Fibroblast of skin of right biceps (primary cell): ENCODE measurements at regions not wholly inside any gene's neighbourhood (a gene's known extent, or its start where the extent isn't known, plus 50 kb on each side); places are given as distances from the start of the nearest gene placed in this dataset.

Source experiments
- DNase-seq: peaks from one replicate; pipeline ENCODE4 v3.0.0-alpha.2; 2013

DNA sequence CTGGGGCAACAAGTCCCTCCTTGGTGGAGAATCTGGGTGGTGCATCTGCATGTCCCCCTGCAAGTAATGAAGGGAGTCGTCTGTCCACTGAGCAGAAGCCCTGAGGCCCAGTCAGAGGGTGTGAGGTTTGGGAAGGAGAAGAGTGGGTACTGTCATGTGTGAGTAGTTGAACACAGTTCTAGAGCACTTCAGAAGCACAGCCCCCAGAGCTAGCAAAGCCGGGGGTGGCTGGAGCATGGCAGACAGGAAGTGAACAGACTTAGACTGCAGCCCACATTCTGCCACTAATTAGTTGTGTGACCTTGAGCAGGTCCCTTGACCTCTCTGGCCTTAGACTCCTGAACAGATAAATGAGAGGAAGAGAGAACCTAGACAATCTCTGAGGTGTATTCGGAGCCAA lies 207.6 kb downstream of the UACA start:
- no peak for DNase-seq

DNA sequence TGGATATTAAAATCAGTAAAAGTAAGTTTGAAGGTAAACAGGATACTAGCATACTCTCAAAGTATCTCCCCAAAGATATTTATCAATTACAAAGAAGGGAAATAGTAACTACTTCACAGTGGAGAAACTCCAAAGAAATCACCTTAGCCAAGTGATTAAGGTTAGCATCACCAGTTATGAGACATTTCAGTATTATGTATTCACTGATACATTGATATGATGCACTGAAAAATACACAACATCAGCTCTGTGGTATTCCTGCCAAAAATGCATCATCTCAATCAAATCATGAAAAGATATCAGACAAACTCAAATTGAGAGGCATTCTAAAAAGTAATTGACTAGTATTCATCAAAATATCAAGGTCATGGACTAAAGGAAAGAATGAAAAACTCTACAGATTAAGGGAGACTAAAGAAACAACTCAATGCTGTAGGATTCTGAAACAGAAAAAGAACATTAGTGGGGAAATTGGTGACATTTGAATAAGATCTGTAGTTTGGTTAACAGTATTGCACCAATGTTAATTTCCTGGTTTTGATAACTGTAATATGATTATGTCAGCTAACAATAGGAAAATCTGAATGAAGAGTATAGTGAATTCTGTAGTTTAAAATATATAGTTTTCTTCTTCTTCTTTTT lies 215.4 kb downstream of the UACA start:
- no peak for DNase-seq

- DNase-seq, result no peak
These were observed 217.8 kb downstream of the UACA start for GRCh38 chr15:70545526-70545925.

GRCh38 chr15:70541511-70541910 lies 221.8 kb downstream of the UACA start:
- no peak for DNase-seq

DNA sequence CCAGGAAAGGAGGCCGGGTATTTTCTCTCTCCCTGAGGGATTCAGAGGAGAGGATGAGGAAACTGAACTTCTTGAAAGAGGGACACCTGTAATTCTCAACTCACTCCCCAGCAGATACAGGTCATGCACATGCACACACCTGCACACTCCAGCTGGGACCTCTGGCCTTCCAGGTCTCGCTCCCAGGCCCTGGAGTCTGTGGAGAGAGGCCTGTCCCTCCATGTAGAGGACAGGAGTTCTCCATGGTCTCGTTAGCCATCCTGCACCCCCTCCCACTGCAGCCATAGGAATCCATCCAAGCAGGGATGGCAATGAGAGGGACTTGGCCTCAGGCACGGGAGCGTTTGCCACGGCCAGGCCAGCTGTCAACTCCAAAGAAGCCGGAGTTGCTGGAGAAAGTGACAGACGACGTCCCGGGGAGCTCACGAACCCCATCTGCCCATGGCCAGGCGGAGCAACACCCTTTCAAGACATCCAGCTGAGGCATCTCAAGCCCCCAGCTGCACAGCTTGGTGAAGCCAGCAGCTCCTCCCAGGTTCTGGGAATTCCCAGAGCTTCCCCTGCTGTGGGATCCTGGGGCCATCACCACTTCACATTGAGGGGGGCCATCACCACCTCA lies 223.3 kb downstream of the UACA start:
- no peak for DNase-seq

- no peak for DNase-seq
These were observed 223.9 kb downstream of the UACA start for GRCh38 chr15:70539409-70539808.

GRCh38 chr15:70538278-70538677 lies 225.1 kb downstream of the UACA start:
- no peak for DNase-seq

DNA sequence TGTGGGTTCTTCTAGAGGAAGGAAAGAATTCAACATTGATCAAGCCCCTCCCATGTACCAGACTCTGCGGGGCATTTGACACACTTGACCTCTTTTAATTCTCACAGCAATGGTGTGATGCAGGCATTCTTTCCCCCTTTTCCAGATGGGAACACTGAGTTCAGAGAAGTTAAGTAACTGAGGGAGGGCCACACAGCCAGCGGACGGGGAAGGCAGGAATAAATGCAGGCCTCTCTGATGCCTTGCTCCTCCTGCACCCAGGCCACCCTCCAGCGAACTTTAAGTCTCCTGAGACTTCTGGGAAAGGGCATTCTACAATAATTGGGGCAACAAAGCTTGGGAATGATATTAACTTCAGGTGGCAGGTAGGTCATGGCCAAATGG lies 227.4 kb downstream of the UACA start:
- no peak for DNase-seq

GRCh38 chr15:70535071-70535954 lies 228.0 kb downstream of the UACA start:
- no peak for DNase-seq

DNA sequence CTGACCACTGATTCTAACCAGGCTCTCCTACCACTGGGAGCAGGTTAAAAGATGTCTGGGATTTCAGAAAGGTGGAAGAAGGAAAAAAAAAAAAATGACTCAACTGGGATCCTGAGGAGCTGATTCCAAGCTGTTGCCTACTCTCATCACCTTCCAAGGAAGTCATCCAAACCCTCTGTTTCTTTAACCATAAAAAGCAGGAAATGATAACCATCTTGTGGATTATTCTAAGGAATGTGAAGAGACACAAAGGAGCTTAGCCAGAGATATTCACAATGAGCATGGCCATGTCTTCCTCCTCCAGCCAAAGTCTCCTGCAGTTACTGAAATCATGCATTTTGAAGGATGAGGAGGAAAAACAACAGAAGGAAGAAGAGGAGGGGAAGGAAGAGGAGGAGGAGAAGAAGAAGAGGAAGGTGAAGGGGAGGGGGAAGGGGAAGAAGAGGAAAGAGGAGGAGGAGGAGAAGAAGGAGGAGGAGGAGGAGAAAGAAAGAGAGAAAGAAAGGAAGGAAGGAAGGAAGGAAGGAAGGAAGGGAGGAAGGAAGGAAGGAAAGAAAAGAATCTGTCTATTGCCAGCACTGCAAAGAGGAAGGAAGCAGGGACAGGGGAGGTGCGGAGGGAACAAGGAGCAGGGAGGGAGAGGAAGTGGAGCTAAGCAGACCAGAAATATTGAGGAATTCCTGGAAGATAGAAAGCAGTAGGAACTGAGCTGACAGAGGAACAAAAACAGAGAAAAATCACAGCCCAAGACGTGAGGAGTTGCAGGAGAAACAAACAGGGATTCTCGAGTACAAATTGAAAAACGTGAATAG lies 229.2 kb downstream of the UACA start:
- peak; percentile 77 for DNase-seq

DNA sequence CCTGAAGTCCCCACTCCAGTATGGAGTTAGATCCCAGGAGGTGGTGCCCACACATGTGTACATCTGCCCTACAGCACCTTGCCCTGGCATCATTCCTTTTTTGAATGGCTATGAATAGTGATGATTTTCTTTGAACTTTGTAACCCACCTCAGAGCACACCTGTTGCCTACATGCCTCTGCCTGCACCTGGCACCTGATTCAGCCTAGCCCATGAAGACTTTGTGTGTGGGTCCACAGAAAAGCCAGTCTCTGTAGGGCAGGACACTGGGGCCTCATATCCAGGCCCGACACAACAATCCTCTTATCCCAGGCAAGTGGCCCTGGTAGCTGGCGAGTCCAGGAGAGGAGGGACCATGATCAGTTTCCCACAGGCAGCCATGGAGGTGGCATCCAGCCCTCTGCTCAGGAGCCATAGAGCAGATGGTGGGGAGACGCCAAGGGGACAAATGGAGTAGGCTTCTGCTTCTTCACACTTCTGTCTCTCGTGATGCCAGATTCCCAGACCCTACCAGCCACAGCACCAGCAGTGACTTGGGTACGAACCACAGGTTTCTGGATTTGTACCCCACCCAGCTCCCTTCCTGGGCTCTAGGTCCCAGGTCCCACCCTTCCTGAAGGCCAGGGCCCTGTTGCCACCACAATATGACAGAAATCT lies 230.7 kb downstream of the UACA start:
- no peak for DNase-seq

- no peak for DNase-seq
These were observed 231.8 kb downstream of the UACA start for GRCh38 chr15:70531576-70531975.

GRCh38 chr15:70530906-70531305 lies 232.5 kb downstream of the UACA start:
- no peak for DNase-seq

DNA sequence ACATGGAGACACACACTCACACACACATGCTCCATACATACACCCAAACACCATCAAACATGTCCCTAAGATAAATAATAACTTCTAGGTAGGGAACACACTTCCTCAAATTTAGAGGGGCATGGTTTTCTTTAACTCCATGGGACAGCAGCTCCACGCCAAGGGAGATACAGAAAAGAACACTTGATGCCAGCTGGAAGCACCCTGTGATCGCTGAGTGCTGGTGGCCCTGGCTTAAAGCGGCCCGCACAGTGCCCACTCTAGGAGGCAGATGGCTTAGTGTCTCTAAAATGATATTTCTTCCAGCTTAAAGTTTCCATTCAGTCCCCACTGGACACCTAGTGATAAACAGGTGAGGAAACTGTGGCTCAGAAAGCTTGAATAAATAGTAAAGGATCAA lies 232.9 kb downstream of the UACA start:
- no peak for DNase-seq

DNA sequence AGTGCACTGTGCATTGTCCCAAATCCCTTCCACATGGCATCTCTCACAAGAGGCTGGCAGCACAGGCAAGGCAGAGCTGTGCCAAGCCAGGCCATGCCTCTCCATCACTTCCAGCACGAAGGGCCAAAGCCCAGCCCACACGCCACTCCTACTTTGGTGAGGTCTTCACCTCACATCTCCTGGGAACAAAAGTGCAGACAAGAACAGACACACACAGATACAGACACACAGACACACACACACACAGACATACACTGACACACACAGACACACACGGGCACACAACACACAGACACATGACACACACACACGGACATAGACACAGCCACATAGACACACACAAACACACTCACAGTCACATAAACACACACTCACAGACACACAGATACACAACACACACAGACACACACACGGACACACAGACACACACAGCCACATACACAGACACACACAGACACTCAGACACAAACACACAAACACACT lies 233.3 kb downstream of the UACA start:
- no peak for DNase-seq

DNA sequence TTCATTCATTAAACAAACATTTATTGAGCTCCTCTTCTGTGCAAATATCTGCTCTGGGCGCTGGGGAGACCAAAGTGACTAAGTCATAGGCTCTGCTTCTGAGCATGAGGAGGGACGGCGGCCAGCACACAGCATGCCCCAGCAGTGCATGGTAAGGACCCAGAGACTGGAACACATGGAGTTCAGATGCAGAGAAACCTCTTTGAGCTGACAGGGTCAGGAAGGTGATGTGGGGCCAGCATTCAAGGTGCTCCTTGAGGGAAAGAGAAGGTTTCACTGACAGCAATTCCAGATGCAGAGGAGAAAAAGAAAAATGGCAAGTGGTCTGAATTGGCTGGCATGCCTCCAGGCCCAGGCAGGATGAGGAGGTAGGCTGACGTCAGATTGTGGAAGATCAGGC lies 234.5 kb downstream of the UACA start:
- no peak for DNase-seq

DNA sequence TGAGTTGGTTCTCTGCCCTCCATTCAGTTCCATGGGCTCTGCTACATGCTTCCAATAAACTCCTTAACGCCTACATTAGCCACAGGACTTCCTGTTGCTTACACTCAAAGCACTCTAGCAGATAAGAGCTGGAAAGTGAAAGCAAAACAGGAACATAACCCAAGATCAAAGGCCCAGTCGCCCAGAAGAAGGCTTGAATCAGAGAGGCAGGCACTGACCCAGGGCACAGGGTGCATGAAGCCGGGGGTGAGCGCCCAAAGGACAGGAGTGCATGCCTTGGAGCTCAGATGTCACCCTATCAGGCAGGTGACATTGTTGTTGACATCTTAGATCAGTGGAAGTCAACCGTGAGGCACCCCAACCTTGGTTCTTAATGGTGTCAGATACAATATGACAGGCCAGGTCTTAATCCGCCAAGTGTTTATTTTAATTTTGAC lies 235.1 kb downstream of the UACA start:
- DNase-seq, result no peak

- no peak for DNase-seq
These were observed 236.4 kb downstream of the UACA start for GRCh38 chr15:70526974-70527325.

GRCh38 chr15:70526221-70526973 lies 237.0 kb downstream of the UACA start:
- DNase-seq, result peak; percentile 93

GRCh38 chr15:70525551-70525950 lies 237.8 kb downstream of the UACA start:
- DNase-seq, result no peak

DNA sequence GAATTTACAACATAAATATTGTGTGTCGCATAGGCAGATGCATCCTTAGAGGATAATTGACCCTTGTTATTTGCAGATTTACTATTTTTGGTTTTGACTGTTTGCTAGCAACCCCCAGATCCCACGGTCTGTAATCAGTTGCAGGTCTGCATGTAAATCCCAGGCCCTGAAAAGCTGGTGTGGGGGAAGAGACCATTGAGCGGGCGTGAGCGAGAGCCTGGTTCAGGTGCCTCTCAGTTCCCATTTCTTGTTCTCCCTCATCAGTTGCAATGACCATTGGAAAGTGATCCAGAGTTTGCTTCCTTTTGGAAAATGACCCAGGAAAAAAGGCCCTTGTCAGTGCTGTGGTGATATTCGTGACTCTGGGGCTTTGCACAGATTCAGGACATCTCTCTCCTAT lies 238.9 kb downstream of the UACA start:
- DNase-seq, result no peak

DNA sequence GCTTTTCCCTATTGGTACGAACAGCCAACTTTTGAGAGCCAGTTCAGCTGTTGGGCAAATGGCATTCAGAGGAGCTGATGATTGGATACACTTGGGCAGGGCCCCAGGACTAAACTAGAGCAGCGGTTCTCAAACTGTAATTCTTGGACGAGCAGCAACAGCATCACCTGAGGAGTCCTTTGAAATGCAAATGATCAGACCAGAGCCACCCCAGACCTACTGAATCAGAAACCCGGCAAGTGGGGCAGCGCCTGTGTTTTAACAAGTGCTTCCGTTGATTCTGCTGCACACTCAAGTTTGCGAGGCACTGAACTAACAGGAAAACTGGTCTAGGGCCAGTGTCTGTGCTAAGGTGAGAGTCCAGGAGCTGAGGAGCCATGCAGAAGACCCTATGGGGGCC lies 239.7 kb downstream of the UACA start:
- DNase-seq, result no peak
